ENCODE measurements at regions not wholly inside any gene's neighbourhood (a gene's known extent, or its start where the extent isn't known, plus 50 kb on each side); places are given as distances from the start of the nearest gene placed in this dataset.

DNA sequence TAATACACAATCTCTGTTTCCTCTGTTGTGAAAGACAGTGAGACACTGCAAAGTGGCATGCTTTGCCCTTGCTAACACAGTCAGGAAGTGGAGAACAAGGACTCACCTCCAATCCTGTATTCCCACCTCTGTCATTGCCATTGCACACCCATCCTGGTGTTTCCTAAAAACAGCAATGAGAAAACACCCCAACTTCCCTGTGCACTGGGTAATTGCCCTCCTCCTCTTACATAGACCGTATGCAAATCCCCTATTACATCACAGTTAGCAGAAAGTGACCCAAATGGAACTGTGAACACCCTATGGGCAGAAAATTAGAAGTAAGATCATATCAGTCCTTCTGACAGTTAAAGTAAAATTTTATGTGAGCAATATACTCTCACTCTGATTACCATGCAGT is 355.5 kb downstream of the BCL11B start:
- no peak for TF ChIP-seq POLR2A (IDR thresholded peaks at IDR 0.05; ENCODE audit: low read length)
- TF ChIP-seq GATA1 (IDR thresholded peaks at IDR 0.05; ENCODE audit: low read depth, low read length) = no peak

All from erythroblast (primary cell).